ENCODE measurements at regions not wholly inside any gene's neighbourhood (a gene's known extent, or its start where the extent isn't known, plus 50 kb on each side); places are given as distances from the start of the nearest gene placed in this dataset.

DNA sequence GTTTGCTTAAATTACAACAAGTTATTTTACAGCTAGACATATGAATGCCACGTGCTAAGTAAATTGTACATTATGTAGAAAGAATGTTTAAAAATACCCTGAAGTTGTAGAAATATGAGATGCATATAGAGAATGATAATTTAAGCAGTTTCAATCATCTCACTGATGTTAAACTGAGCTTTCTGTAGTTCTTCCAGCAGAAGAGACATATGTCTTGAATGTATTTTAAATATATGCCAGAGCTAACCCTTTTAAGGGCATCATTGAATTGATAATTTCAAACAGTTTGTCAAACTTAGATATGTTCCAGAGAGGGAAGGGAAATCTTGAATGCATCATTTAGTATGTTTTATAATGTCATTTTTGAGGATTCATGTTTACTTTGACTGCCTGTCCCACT, 255.2 kb downstream of the MDFIC start:
- TF ChIP-seq CHD4 (IDR thresholded peaks at IDR 0.05) (no peak), PBX3 (IDR thresholded peaks at IDR 0.05; ENCODE audit: insufficient replicate concordance, low read depth, low read length) (no peak), TARDBP (IDR thresholded peaks at IDR 0.05; ENCODE audit: borderline replicate concordance) (no peak), YY1 (IDR thresholded peaks at IDR 0.05; ENCODE audit: low read depth, low read length) (no peak), CBFB (IDR thresholded peaks at IDR 0.05; ENCODE audit: low read depth) (no peak)
